Psoas muscle (tissue), 7 donors: ENCODE measurements at regions not wholly inside any gene's neighbourhood (a gene's known extent, or its start where the extent isn't known, plus 50 kb on each side); places are given as distances from the start of the nearest gene placed in this dataset.

Experiments
- ATAC-seq, 4 donors: fragments of 200-7000 bp; cut with Tn5 transposase; one replicate each; pipeline ENCODE4 v1.9.1; 2020; ENCODE audit warnings: moderate library complexity in 3 of 4, mild to moderate bottlenecking in 2 of 4
- DNase-seq, 2 donors: peaks; one replicate each; pipeline ENCODE4 v3.0.0-alpha.2; 2020
- H3K27ac ChIP-seq: fragments of 200-600 bp; one replicate; pipeline ENCODE4 v1.8.0; 2022
- H3K27me3 ChIP-seq, 3 donors: fragments of 200-600 bp in 1 of 3; one replicate each; pipeline versions ENCODE4 v1.6.1 to v1.8.0; 2013 to 2022; ENCODE audit warnings: low read length in 2 of 3, mild to moderate bottlenecking in 2 of 3, moderate library complexity in 1 of 3; ENCODE audit not compliant: insufficient read depth in 3 of 3
- H3K36me3 ChIP-seq, 2 donors: fragments of 200-600 bp in 1 of 2; one replicate each; pipeline versions ENCODE4 v1.6.1 to v1.8.0; 2013 to 2022; ENCODE audit warnings: low read depth in 1 of 2, mild to moderate bottlenecking in 1 of 2, moderate library complexity in 1 of 2; ENCODE audit not compliant: insufficient read depth in 1 of 2
- H3K4me1 ChIP-seq: fragments of 200-600 bp; one replicate; pipeline ENCODE4 v1.8.0; 2022
- H3K4me3 ChIP-seq: fragments of 200-600 bp; one replicate; pipeline ENCODE4 v1.8.0; 2022; ENCODE audit warnings: mild to moderate bottlenecking
- H3K9me3 ChIP-seq: fragments of 200-600 bp; one replicate; pipeline ENCODE4 v1.8.0; 2022
- CTCF ChIP-seq: fragments of 200-600 bp; IDR thresholded peaks from one replicate; pipeline ENCODE4 v1.8.0; 2022; ENCODE audit warnings: antibody characterized with exemption
- WGBS, 3 donors: extraction: QIAGEN DNeasy Blood & Tissue Kit; methylation state at CpG; one replicate each; pipeline versions ENCODE4 v1.1.6 to v1.1.7; 2013; 5-methylcytosine and 5-hydroxymethylcytosine counted together
- intact Hi-C, 2 donors: fragments of 100-400 bp; cut with DNase I; formaldehyde crosslinking; loops; one replicate each; pipeline versions ENCODE4 v1.11.0 to v1.14.2; 2022
- donor health status: healthy with polysubstance abuse.
- donor health status: DM: no; HTN: no; CAD: no; lungs with moderate emphysema.
- donor health status: Bipolar disorder and iron deficiency.
- donor health status: healthy.
- donor health status: DM: yes; HTN: yes; CAD: no.
- donor health status: DM: no; HTN: no; CAD: no.
- donor health status: DM: yes; HTN: yes; CAD: no.

GRCh38 chr6:156434795-156435190, 342.4 kb upstream of the ARID1B start:
- no peak for DNase-seq
- no peaks in the 10 kb centered on the region for H3K9me3 ChIP-seq
- ATAC-seq = no peak
- H3K4me1 ChIP-seq = no peaks in the 10 kb centered on the region
- H3K27me3 ChIP-seq = peaks cover 0 to 4% (median 0%) of the 10 kb centered on the region in 3 donors
- no peak for TF ChIP-seq CTCF
- intact Hi-C loops = no loop called here
- H3K4me3 ChIP-seq = no peak overlapping the region
- no peak overlapping the region for H3K27ac ChIP-seq
- H3K36me3 ChIP-seq = no peaks in the 10 kb centered on the region
- WGBS, 3 donors = 73 to 83% (median 74%) methylated on average over 2 of the region's 2 CpGs

DNA sequence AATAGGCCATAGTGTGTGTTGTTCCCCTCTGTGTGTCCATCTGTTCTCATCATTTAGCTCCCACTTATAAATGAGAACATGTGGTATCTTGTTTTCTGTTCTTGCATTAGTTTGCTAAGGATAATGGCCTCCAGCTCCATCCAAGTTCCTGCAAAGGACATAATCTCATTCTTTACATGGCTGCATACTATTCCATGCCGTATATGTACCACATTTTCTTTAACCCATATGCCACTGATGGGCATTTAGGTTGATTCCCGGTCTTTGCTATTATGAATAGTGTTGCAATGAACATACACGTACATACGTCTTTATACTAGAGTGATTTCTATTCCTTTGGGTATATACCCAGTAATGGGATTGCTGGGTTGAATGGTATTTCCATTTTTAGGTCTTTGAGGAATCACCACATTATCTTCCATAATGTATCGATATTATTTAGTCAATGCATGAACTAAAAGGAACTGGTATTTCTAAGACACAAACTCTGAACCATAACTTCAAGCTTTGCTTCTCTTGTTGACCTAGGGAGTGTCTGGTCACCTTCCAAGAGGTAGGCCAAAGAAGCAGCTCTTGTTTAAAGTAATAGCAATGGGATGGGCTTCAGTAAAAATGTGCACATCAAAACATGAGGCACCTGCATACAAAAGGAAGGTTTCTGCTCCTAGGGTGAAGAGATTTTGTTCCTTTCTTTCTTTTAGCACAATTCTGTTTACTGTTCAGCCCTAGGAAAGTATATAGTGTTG, 343.0 kb upstream of the ARID1B start:
- WGBS, 3 donors = 95 to 97% (median 96%) methylated on average over 5 of the region's 5 CpGs
- Histone ChIP-seq H3K27ac (no peak overlapping the region), H3K4me3 (no peak overlapping the region), H3K9me3 (no peaks in the 10 kb centered on the region), H3K36me3 (no peaks in the 10 kb centered on the region), H3K4me1 (no peaks in the 10 kb centered on the region), H3K27me3 (peaks cover 0 to 4% (median 0%) of the 10 kb centered on the region in 3 donors)
- no peak for DNase-seq
- no peak for ATAC-seq
- TF ChIP-seq CTCF = no peak
- intact Hi-C loops = no loop called here

DNA sequence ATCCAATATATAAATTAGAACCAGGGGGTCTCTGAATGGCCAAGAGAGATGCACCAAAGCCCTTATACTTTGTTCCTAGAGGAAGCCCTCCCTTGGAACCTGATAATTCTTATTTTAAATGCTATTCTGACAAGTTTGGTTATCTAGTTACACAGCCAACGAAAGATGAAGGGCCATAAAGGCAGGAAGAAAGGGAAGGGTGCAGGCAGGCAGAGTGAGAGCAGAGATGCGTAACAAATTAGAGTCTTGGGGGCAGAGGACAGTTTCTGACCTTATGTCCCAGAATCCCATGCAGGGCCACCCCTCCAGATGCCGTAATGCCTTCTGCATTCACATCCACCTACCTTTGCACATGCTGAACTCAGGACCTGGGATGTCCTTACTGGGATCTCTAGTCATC, 344.6 kb upstream of the ARID1B start:
- Histone ChIP-seq H3K9me3 (no peaks in the 10 kb centered on the region), H3K4me3 (no peak overlapping the region), H3K27me3 (no peaks in the 10 kb centered on the region), H3K27ac (no peak overlapping the region), H3K36me3 (no peaks in the 10 kb centered on the region), H3K4me1 (no peaks in the 10 kb centered on the region)
- intact Hi-C loops = no loop called here
- ATAC-seq (no peak), DNase-seq (no peak)
- TF ChIP-seq CTCF = no peak
- WGBS, 3 donors = 56 to 62% (median 58%) methylated on average over 3 of the region's 3 CpGs

DNA sequence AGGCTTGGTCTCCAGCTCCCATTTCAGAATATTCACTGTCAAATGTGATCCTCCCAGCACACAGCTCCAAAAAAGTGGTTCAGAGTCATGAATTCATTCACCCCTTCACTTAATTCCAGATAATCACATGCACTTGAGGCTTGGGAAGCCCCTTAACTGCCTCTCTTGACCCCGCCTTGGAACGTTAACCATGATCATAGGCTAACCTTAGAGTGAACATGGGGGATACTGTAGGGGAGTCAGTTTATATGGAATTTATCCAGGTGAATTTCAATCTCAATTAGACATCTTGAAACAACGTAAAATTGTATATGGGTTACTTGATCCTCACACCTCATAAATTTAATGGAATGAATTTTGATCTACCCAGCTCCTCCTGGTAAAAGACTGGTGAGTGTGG, 346.8 kb upstream of the ARID1B start:
- no peaks in the 10 kb centered on the region for H3K27me3 ChIP-seq
- intact Hi-C loops = no loop called here
- H3K4me1 ChIP-seq = no peaks in the 10 kb centered on the region
- 50 to 77% (median 50%) methylated on average over 3 of the region's 3 CpGs for WGBS, 3 donors
- no peak for TF ChIP-seq CTCF
- H3K9me3 ChIP-seq = no peaks in the 10 kb centered on the region
- no peaks in the 10 kb centered on the region for H3K36me3 ChIP-seq
- H3K4me3 ChIP-seq = no peak overlapping the region
- no peak for DNase-seq
- H3K27ac ChIP-seq = no peak overlapping the region
- ATAC-seq = no peak

DNA sequence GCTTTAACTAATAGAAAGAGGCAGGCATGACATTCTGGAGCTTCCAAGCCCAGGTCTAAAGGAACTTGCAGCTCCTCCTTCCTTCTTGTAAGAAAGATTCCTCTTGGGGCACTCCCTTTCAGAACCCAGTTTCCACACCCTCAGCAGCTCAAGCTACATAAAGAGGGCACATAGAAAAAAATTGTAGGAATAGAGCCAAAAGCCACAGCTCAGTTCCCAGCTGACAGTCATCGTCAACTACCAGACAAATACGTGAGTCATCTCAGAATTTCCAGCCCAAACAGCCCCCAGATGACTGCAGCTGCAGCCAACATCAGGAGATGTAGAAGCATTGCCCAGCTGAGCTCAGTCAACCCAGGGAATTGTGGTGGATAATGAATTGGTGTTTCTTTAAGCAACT, 349.8 kb upstream of the ARID1B start:
- peak in 1 of 2 donors; percentile 43 for DNase-seq
- H3K36me3 ChIP-seq = no peaks in the 10 kb centered on the region
- no peaks in the 10 kb centered on the region for H3K4me1 ChIP-seq
- intact Hi-C loops = no loop called here
- no peaks in the 10 kb centered on the region for H3K9me3 ChIP-seq
- no peak for TF ChIP-seq CTCF
- H3K4me3 ChIP-seq = no peak overlapping the region
- H3K27me3 ChIP-seq = no peaks in the 10 kb centered on the region
- 0 to 4% (median 4%) methylated on average over 2 of the region's 2 CpGs for WGBS, 3 donors
- H3K27ac ChIP-seq = no peak overlapping the region
- peak in 3 of 4 donors; percentile 37 to 45 (median 37) for ATAC-seq
